Panc1 (cell line): ENCODE measurements at regions not wholly inside any gene's neighbourhood (a gene's known extent, or its start where the extent isn't known, plus 50 kb on each side); places are given as distances from the start of the nearest gene placed in this dataset.

ENCODE experiments used
- CTCF ChIP-seq: fragments of 450-650 bp; IDR thresholded peaks from 2 replicates; pipeline ENCODE4 v1.5.1; 2017; ENCODE audit warnings: mild to moderate bottlenecking
- POLR2AphosphoS5 ChIP-seq: IDR thresholded peaks from 2 replicates; pipeline ENCODE4 v1.6.1; 2012; ENCODE audit warnings: mild to moderate bottlenecking, low read depth, low read length, moderate library complexity
- REST ChIP-seq, 2 experiments: IDR thresholded peaks; 2 replicates each; pipeline ENCODE4 v1.6.1; 2011 to 2012; ENCODE audit warnings: low read depth in 2 of 2, control low read depth in 1 of 2, low read length in 1 of 2, mild to moderate bottlenecking in 1 of 2, moderate library complexity in 1 of 2; ENCODE audit not compliant: insufficient read depth in 1 of 2
- SIN3A ChIP-seq: IDR thresholded peaks from 2 replicates; pipeline ENCODE4 v1.6.1; 2012; ENCODE audit warnings: low read depth, mild to moderate bottlenecking, low read length, moderate library complexity, borderline replicate concordance; ENCODE audit not compliant: insufficient read depth

- TF ChIP-seq CTCF (no peak), POLR2AphosphoS5 (no peak), REST (IDR thresholded peaks at IDR 0.05; ENCODE audit: insufficient read depth in 1 of 2, low read depth in 2 of 2, low read length in 1 of 2) (no peak), SIN3A (no peak)
Observed at GRCh38 chr2:41038408-41038807, 586.5 kb upstream of the SLC8A1 start.
